ENCODE measurements at regions not wholly inside any gene's neighbourhood (a gene's known extent, or its start where the extent isn't known, plus 50 kb on each side); places are given as distances from the start of the nearest gene placed in this dataset.
A peak's percentile ranks its signal among the peaks of the same experiment; 100 is the strongest.

GRCh38 chr1:104946558-104947210, 1197.0 kb downstream of the AMY1C start:
- in situ Hi-C loops (cut with MboI; ENCODE audit: low sequenced_read_pairs, unreplicated experiment), result no loop called here
- TF ChIP-seq CTCF (IDR thresholded peaks at IDR 0.05; ENCODE audit: borderline replicate concordance, control extremely low read depth, extremely low read depth, insufficient read depth, missing control alignments), result no peak

GRCh38 chr1:104953555-104953954, 1203.9 kb downstream of the AMY1C start:
- no peak for TF ChIP-seq CTCF (IDR thresholded peaks at IDR 0.05; ENCODE audit: borderline replicate concordance, control extremely low read depth, extremely low read depth, insufficient read depth, missing control alignments)
- DNase-seq (ENCODE audit: low spot score), result no peak
- in situ Hi-C loops (cut with MboI; ENCODE audit: low sequenced_read_pairs, unreplicated experiment), result no loop called here

More at GRCh38 chr1:104946558-104947210, 1197.0 kb downstream of the AMY1C start:
- DNase-seq (ENCODE audit: low spot score), result no peak

- no peak for DNase-seq (ENCODE audit: low spot score)
- no peak for TF ChIP-seq CTCF (IDR thresholded peaks at IDR 0.05; ENCODE audit: borderline replicate concordance, control extremely low read depth, extremely low read depth, insufficient read depth, missing control alignments)
- in situ Hi-C loops (cut with MboI; ENCODE audit: low sequenced_read_pairs, unreplicated experiment), result no loop called here
These were observed 1223.8 kb downstream of the AMY1C start for GRCh38 chr1:104973516-104973915.

GRCh38 chr1:104979651-104980050, 1230.0 kb downstream of the AMY1C start:
- TF ChIP-seq CTCF (IDR thresholded peaks at IDR 0.05; ENCODE audit: borderline replicate concordance, control extremely low read depth, extremely low read depth, insufficient read depth, missing control alignments), result no peak
- in situ Hi-C loops (cut with MboI; ENCODE audit: low sequenced_read_pairs, unreplicated experiment), result no loop called here
- DNase-seq (ENCODE audit: low spot score), result no peak

GRCh38 chr1:104987210-104987609, 1237.5 kb downstream of the AMY1C start:
- no peak for TF ChIP-seq CTCF (IDR thresholded peaks at IDR 0.05; ENCODE audit: borderline replicate concordance, control extremely low read depth, extremely low read depth, insufficient read depth, missing control alignments)
- in situ Hi-C loops (cut with MboI; ENCODE audit: low sequenced_read_pairs, unreplicated experiment), result no loop called here
- peak; percentile 17 for DNase-seq (ENCODE audit: low spot score)

- no peak for DNase-seq (ENCODE audit: low spot score)
- in situ Hi-C loops (cut with MboI; ENCODE audit: low sequenced_read_pairs, unreplicated experiment), result no loop called here
- TF ChIP-seq CTCF (IDR thresholded peaks at IDR 0.05; ENCODE audit: borderline replicate concordance, control extremely low read depth, extremely low read depth, insufficient read depth, missing control alignments), result no peak
These were observed 1239.3 kb downstream of the AMY1C start for GRCh38 chr1:104989012-104989411.

Data from GM13976 (cell line).